GM12878 (cell line): ENCODE measurements at regions not wholly inside any gene's neighbourhood (a gene's known extent, or its start where the extent isn't known, plus 50 kb on each side); places are given as distances from the start of the nearest gene placed in this dataset.

ENCODE experiments used
- ATAC-seq: fragments of 200-7000 bp; cut with Tn5 transposase; 3 replicates; pipeline ENCODE4 v1.9.1; 2020; ENCODE audit warnings: mild to moderate bottlenecking, moderate library complexity
- BruUV-seq: library from RNA; stranded (reverse); fragments of 400-500 nt; replicated peaks from 2 replicates; lab custom pipeline; 2021; lab: Mats Ljungman, UMichigan
- CTCF ChIA-PET: fragments of 300-600 bp; sonication (Branson Sonifier 250); formaldehyde crosslinking; extraction: SDS; loops from one replicate; lab custom pipeline; 2021; ENCODE audit warnings: inconsistent platforms; lab: Yijun Ruan, JAX
- POLR2A ChIA-PET: fragments of 350-600 bp; formaldehyde crosslinking; extraction: SDS; loops from one replicate; lab custom pipeline; 2021; ENCODE audit warnings: inconsistent platforms; lab: Charles Lee
- RAD21 ChIA-PET: fragments of 300-600 bp; sonication (Branson Sonifier 250); formaldehyde crosslinking; loops from one replicate; lab custom pipeline; 2023; ENCODE audit warnings: antibody characterized with exemption; ENCODE audit not compliant: unreplicated experiment; lab: Charles Lee
- SMC1A ChIA-PET: fragments of 300-600 bp; sonication (Branson Sonifier 250); formaldehyde crosslinking; loops from one replicate; lab custom pipeline; 2023; ENCODE audit not compliant: unreplicated experiment, uncharacterized antibody; lab: Charles Lee
- DNase-seq: peaks from one replicate; pipeline ENCODE4 v3.0.0-alpha.2; 2011; ENCODE audit warnings: low read depth, low spot score
- FAIRE-seq: peaks from 3 replicates; lab custom pipeline; 2011; peaks lifted over from hg19 to GRCh38; lab: Jason Lieb, UNC
- H2AFZ ChIP-seq: 2 replicates; pipeline ENCODE4 v1.6.0; 2011; ENCODE audit warnings: low read depth, low read length, control low read depth; ENCODE audit not compliant: control insufficient read depth
- H3K27ac ChIP-seq: 2 replicates; pipeline ENCODE4 v1.5.1; 2011; ENCODE audit warnings: control low read depth; ENCODE audit not compliant: control insufficient read depth, insufficient read depth
- H3K27me3 ChIP-seq, 2 experiments: replicated peaks in 1 of 2; 2 replicates each; pipeline versions ENCODE4 v1.6.0 to v1.6.1; 2011; ENCODE audit warnings: low read length in 1 of 2; ENCODE audit not compliant: control insufficient read depth in 2 of 2, insufficient read depth in 2 of 2
- H3K36me3 ChIP-seq, 2 experiments: 2 replicates each; pipeline ENCODE4 v1.5.1; 2011; ENCODE audit warnings: low read length in 1 of 2; ENCODE audit not compliant: control insufficient read depth in 2 of 2, insufficient read depth in 2 of 2
- H3K4me1 ChIP-seq: 2 replicates; pipeline ENCODE4 v1.6.1; 2011; ENCODE audit warnings: mild to moderate bottlenecking, low read length, moderate library complexity, mixed read lengths; ENCODE audit not compliant: control insufficient read depth, insufficient read depth
- H3K4me2 ChIP-seq: 2 replicates; pipeline ENCODE4 v1.6.0; 2011; ENCODE audit warnings: control low read depth; ENCODE audit not compliant: control insufficient read depth, insufficient read depth
- H3K4me3 ChIP-seq: fragments of 200-600 bp; sonication (generic); 2 replicates; pipeline ENCODE4 v1.5.1; 2016
- H3K79me2 ChIP-seq: 2 replicates; pipeline ENCODE4 v1.6.0; 2011; ENCODE audit warnings: low read length; ENCODE audit not compliant: control insufficient read depth, insufficient read depth
- H3K9ac ChIP-seq: 2 replicates; pipeline ENCODE4 v1.8.0; 2011; ENCODE audit warnings: low read length, control low read depth, mixed read lengths; ENCODE audit not compliant: control insufficient read depth, insufficient read depth
- H3K9me3 ChIP-seq: replicated peaks from 3 replicates; pipeline ENCODE4 v1.5.1; 2011; ENCODE audit warnings: mild to moderate bottlenecking, low read length; ENCODE audit not compliant: control insufficient read depth, insufficient read depth
- H4K20me1 ChIP-seq: 2 replicates; pipeline ENCODE4 v1.6.0; 2011; ENCODE audit not compliant: control insufficient read depth, insufficient read depth
- BCL11A ChIP-seq: IDR thresholded peaks from 2 replicates; pipeline ENCODE4 v1.6.1; 2011; ENCODE audit warnings: low read depth, low read length
- CBFB ChIP-seq: IDR thresholded peaks from 2 replicates; pipeline ENCODE4 v1.6.1; 2016; ENCODE audit warnings: antibody characterized with exemption, low read depth
- CBX3 ChIP-seq: fragments of 200-600 bp; sonication (generic); IDR thresholded peaks from 2 replicates; pipeline ENCODE4 v1.6.1; 2016; ENCODE audit warnings: low read depth, borderline replicate concordance
- CREB1 ChIP-seq: IDR thresholded peaks from 2 replicates; pipeline ENCODE4 v1.6.1; 2012; ENCODE audit warnings: low read depth, mild to moderate bottlenecking, inconsistent platforms
- EED ChIP-seq: sonication (generic); IDR thresholded peaks from 2 replicates; pipeline ENCODE4 v1.6.1; 2016; ENCODE audit warnings: antibody characterized with exemption, low read depth
- ETV6 ChIP-seq, 2 experiments: fragments of 450-650 bp in 1 of 2; IDR thresholded peaks in 1 of 2; conservative IDR thresholded peaks in 1 of 2; 2 replicates each; pipeline ENCODE4 v1.6.1; 2014; ENCODE audit warnings: antibody characterized with exemption in 1 of 2, borderline replicate concordance in 1 of 2, low read depth in 1 of 2, mild to moderate bottlenecking in 1 of 2, moderate library complexity in 1 of 2
- IRF3 ChIP-seq: fragments of 450-650 bp; IDR thresholded peaks from 2 replicates; pipeline ENCODE4 v1.6.1; 2014; ENCODE audit warnings: mild to moderate bottlenecking
- IRF5 ChIP-seq: fragments of 450-650 bp; IDR thresholded peaks from 2 replicates; pipeline ENCODE4 v1.6.1; 2017; ENCODE audit warnings: borderline replicate concordance
- JUND ChIP-seq: IDR thresholded peaks from 2 replicates; pipeline ENCODE4 v1.6.1; 2012; ENCODE audit warnings: low read depth, mild to moderate bottlenecking, low read length, improper control_type of control experiment, moderate library complexity
- KAT2A ChIP-seq: conservative IDR thresholded peaks from 2 replicates; pipeline ENCODE4 v1.6.1; 2011; ENCODE audit warnings: low read depth, low read length; ENCODE audit not compliant: control insufficient read depth
- SP1 ChIP-seq: IDR thresholded peaks from one replicate; pipeline ENCODE4 v1.6.1; 2011; ENCODE audit warnings: low read depth, low read length
- ZSCAN29 ChIP-seq: fragments of 450-650 bp; IDR thresholded peaks from 2 replicates; pipeline ENCODE4 v1.6.1; 2017; ENCODE audit warnings: mild to moderate bottlenecking, moderate library complexity
- WGBS: methylation state at CpG from one replicate; pipeline ENCODE4 v1.1.6; 2016; ENCODE audit warnings: low lambda C conversion rate; ENCODE audit not compliant: insufficient replicate concordance, insufficient coverage; ENCODE audit errors: missing lambda C conversion rate; 5-methylcytosine and 5-hydroxymethylcytosine counted together
- in situ Hi-C: fragments of 300-500 bp; cut with MboI; formaldehyde crosslinking; loops from 9 replicates; pipeline ENCODE4 v1.14.3; 2018; ENCODE audit warnings: mixed read lengths
- intact Hi-C: fragments of 100-400 bp; cut with micrococcal nuclease; formaldehyde crosslinking; loops from one replicate; pipeline ENCODE4 v1.14.2; 2022; ENCODE audit not compliant: unreplicated experiment

- BruUV-seq = no TSS peak
- in situ Hi-C loops = no loop called here
- RAD21 ChIA-PET = no interaction called here
- intact Hi-C loops = no loop called here
- H4K20me1 ChIP-seq = no peaks in the 10 kb centered on the region
- CTCF ChIA-PET = no interaction called here
- POLR2A ChIA-PET = no interaction called here
- no peaks in the 10 kb centered on the region for H3K9me3 ChIP-seq
- H3K4me1 ChIP-seq = no peaks in the 10 kb centered on the region
- DNase-seq (no peak), FAIRE-seq (no peak), ATAC-seq (no peak)
- no peak overlapping the region for H3K4me3 ChIP-seq
- H3K27me3 ChIP-seq = no peaks in the 10 kb centered on the region
- SMC1A ChIA-PET = no interaction called here
- H3K36me3 ChIP-seq = no peaks in the 10 kb centered on the region
- no peak overlapping the region for H2AFZ ChIP-seq
- TF ChIP-seq CBFB (no peak), CBX3 (no peak), KAT2A (no peak), ETV6 (conservative IDR thresholded peaks at IDR 0.05 in 1 of 2, IDR thresholded peaks at IDR 0.05 in 1 of 2; ENCODE audit: borderline replicate concordance in 1 of 2, low read depth in 1 of 2) (no peak)
- H3K79me2 ChIP-seq = no peaks in the 10 kb centered on the region
- no peak overlapping the region for H3K9ac ChIP-seq
- H3K27ac ChIP-seq = no peak overlapping the region
- H3K4me2 ChIP-seq = no peak overlapping the region
Measured at GRCh38 chr1:232153652-232154051, 476.3 kb downstream of the SIPA1L2 start.

DNA sequence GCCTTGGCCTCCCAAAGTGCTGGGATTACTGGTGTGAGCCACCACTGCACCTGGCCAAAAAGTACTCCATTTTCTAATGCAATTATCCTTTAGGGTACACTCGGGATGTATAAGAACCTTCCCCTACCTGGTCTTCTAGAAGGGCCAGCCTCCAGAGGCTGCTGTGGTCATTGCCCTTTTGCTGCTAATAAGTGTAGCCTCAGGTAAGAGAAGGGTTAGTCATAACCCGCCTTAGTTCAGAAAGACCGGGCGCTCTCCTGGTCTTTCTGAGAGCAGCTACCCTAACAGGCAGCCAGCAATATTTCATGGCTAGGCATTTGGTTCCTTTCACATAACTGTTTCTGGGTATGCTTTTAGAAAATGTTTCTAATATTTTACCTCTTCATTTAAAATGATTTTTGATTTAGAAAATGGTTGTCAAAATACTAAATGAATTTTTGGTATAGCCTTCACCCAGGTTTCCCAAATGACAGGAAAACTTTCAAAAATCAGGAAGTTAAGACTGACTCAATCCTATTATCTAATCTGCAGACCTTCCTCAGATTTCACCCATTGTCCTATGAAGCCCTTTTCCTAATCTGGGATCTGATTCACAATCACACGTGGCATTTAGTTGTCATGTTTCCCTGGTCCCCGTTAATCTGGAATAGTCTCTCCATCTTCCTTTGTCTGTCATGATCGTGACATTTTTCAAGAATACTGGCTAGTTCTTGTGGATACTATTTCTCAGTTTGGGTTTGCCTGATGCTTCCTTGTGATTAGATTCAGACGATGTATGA, 479.0 kb downstream of the SIPA1L2 start:
- DNase-seq (no peak), ATAC-seq (no peak), FAIRE-seq (no peak)
- Histone ChIP-seq H3K9me3 (no peaks in the 10 kb centered on the region), H3K79me2 (no peaks in the 10 kb centered on the region), H3K27me3 (no peaks in the 10 kb centered on the region), H3K4me1 (no peaks in the 10 kb centered on the region), H4K20me1 (no peaks in the 10 kb centered on the region), H3K9ac (no peak overlapping the region), H3K36me3 (no peaks in the 10 kb centered on the region), H3K4me2 (no peak overlapping the region), H3K4me3 (no peak overlapping the region), H2AFZ (no peak overlapping the region), H3K27ac (no peak overlapping the region)
- WGBS = 39% methylated on average over 8 of the region's 8 CpGs
- RAD21 ChIA-PET = no interaction called here
- intact Hi-C loops = no loop called here
- CTCF ChIA-PET = interaction anchor here (1.1 kb wide), 1 partner anchor 220 kb away, joined by 3 read pairs; no protein-coding TSS in a partner anchor
- POLR2A ChIA-PET = no interaction called here
- in situ Hi-C loops = no loop called here
- BruUV-seq = no TSS peak
- SMC1A ChIA-PET = interaction anchor here (1.2 kb wide), 1 partner anchor 98 kb away, joined by 3 read pairs; no protein-coding TSS in a partner anchor
- TF ChIP-seq IRF3 = no peak
- TF ChIP-seq ZSCAN29 = no peak
- TF ChIP-seq IRF5 = no peak
- no peak for TF ChIP-seq EED
- TF ChIP-seq BCL11A = no peak
- no peak for TF ChIP-seq JUND
- TF ChIP-seq SP1 = no peak
- TF ChIP-seq CREB1 = no peak
